Keratinocyte (primary cell): ENCODE measurements at regions not wholly inside any gene's neighbourhood (a gene's known extent, or its start where the extent isn't known, plus 50 kb on each side); places are given as distances from the start of the nearest gene placed in this dataset.

Experiments used
- EZH2 ChIP-seq: IDR thresholded peaks from one replicate; pipeline ENCODE4 v1.6.1; 2012; ENCODE audit warnings: inconsistent platforms, mild to moderate bottlenecking, low read length, moderate library complexity
- TF ChIP-seq, protein P1 (sequence below), 3 experiments: IDR thresholded peaks in 1 of 3; conservative IDR thresholded peaks in 1 of 3; optimal IDR thresholded peaks in 1 of 3; 2 replicates in 2 of 3; 3 replicates in 1 of 3; pipeline versions ENCODE3 to v1.5.1; 2011; ENCODE audit warnings: low read length in 3 of 3, mild to moderate bottlenecking in 3 of 3, moderate library complexity in 2 of 3, control low read depth in 1 of 3, inconsistent platforms in 1 of 3; ENCODE audit not compliant: insufficient read depth in 2 of 3; ENCODE audit errors: extremely low read depth in 1 of 3

DNA sequence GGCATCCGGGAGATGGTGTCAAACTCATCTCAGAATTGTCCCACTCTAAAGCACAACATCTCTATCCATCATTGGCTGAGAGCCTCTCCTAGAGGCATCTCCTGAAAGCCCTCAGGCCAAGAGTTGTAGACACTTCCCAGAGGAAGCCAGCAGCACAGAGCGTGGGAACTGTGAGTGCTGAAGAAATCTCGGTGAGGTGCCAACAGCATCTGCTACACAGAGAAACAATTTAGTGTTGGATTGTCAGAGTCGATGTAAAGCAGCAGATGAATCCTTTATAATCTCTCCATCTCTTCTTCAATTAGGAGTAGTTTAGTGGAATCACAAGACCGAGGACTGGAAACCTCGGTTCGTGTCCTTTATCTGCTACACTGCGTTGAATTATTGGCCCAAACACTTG, 172.2 kb downstream of the C7orf25 start:
- TF ChIP-seq, protein P1, sequence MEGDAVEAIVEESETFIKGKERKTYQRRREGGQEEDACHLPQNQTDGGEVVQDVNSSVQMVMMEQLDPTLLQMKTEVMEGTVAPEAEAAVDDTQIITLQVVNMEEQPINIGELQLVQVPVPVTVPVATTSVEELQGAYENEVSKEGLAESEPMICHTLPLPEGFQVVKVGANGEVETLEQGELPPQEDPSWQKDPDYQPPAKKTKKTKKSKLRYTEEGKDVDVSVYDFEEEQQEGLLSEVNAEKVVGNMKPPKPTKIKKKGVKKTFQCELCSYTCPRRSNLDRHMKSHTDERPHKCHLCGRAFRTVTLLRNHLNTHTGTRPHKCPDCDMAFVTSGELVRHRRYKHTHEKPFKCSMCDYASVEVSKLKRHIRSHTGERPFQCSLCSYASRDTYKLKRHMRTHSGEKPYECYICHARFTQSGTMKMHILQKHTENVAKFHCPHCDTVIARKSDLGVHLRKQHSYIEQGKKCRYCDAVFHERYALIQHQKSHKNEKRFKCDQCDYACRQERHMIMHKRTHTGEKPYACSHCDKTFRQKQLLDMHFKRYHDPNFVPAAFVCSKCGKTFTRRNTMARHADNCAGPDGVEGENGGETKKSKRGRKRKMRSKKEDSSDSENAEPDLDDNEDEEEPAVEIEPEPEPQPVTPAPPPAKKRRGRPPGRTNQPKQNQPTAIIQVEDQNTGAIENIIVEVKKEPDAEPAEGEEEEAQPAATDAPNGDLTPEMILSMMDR (optimal IDR thresholded peaks at IDR 0.05 in 1 of 3, IDR thresholded peaks at IDR 0.05 in 1 of 3, conservative IDR thresholded peaks at IDR 0.05 in 1 of 3; ENCODE audit: extremely low read depth in 1 of 3, insufficient read depth in 2 of 3, low read length in 3 of 3): no peak
- TF ChIP-seq EZH2: no peak
